Memory B cell (primary cell): ENCODE measurements at regions not wholly inside any gene's neighbourhood (a gene's known extent, or its start where the extent isn't known, plus 50 kb on each side); places are given as distances from the start of the nearest gene placed in this dataset.

Experiments
- ATAC-seq: fragments of 150-1000 bp; cut with Tn5 transposase; 2 replicates; pipeline ENCODE4 v1.10.0; 2021; ENCODE audit warnings: low read depth, mild to moderate bottlenecking, moderate library complexity
- DNase-seq, 2 donors: peaks; one replicate each; pipeline ENCODE4 v3.0.0; 2022; ENCODE audit warnings: low spot score in 2 of 2
- H3K27ac Mint-ChIP-seq: one replicate; pipeline ENCODE4 v1.8.0; 2022; ENCODE audit warnings: mild to moderate bottlenecking, moderate library complexity, mixed read lengths
- H3K27me3 Mint-ChIP-seq: one replicate; pipeline ENCODE4 v1.8.0; 2022; ENCODE audit warnings: mixed read lengths
- H3K36me3 Mint-ChIP-seq: one replicate; pipeline ENCODE4 v1.8.0; 2022; ENCODE audit warnings: mild to moderate bottlenecking, mixed read lengths
- H3K4me1 Mint-ChIP-seq: one replicate; pipeline ENCODE4 v1.8.0; 2022; ENCODE audit warnings: mixed read lengths
- H3K4me3 Mint-ChIP-seq: one replicate; pipeline ENCODE4 v1.8.0; 2022; ENCODE audit warnings: mild to moderate bottlenecking, moderate library complexity, mixed read lengths
- H3K9me3 Mint-ChIP-seq: one replicate; pipeline ENCODE4 v1.8.0; 2022; ENCODE audit warnings: mixed read lengths

DNA sequence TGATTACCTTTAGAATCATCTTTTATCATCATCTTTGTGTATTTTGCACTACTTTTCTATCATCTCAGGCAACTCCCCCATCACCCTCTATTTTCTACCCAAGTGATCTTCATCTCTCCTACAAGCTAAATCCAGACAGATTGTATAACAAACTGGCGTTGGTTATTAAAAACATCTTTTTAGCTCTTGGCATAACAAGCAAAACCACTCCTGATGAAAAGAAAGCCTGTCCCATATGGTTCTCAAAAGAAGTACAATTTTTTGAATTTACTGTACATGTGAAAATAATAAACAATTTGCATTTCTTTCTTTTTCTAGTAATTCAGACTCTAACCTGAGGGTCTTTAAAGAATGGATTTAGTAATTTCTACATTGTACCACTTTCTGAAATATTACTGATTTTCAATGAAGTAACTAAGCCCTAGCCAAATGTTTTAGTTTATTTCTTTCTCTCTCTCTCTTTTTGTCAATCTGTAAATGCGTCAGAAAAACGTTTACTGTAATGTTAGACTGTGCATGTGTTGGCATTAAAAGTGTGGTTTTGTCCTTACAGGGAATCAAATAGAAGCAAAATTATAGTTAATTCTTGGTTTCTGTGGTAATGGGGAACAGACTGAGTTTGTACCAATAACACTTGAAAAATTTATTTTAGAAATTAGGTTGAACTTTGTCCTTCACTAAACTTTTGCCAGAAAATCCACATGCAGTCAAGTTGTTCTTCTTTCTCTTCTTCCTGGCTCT lies 52.5 kb upstream of the RPS23 start:
- no peaks in the 10 kb centered on the region for H3K9me3 Mint-ChIP-seq
- H3K27ac Mint-ChIP-seq = no peak overlapping the region
- H3K4me1 Mint-ChIP-seq = no peaks in the 10 kb centered on the region
- ATAC-seq (no peak), DNase-seq (no peak)
- H3K36me3 Mint-ChIP-seq = no peaks in the 10 kb centered on the region
- no peak overlapping the region for H3K4me3 Mint-ChIP-seq
- peaks cover 2% of the 10 kb centered on the region for H3K27me3 Mint-ChIP-seq

DNA sequence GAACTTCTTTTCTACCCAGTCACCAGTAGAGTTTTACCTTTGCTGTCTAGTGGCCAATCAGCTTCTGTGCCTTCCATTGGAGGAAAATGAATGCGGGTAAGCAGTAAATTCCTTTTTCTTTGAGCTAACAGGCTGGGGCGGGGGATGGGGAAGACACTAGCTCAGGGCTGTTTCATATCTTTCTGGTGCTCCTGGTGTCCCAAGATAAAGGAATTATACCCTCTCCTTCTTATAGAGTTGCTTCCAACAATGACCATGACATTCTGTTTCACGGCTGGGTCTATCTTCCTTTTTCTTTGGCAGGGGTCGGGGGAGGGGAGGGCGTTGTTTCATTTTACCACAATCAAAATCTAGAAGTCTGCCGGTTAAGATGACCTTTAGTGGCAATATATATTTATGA lies 51.2 kb upstream of the RPS23 start:
- no peak overlapping the region for H3K4me3 Mint-ChIP-seq

More for the DNA sequence above, 51.2 kb upstream of the RPS23 start:
- DNase-seq (no peak), ATAC-seq (no peak)
- no peaks in the 10 kb centered on the region for H3K9me3 Mint-ChIP-seq
- no peaks in the 10 kb centered on the region for H3K4me1 Mint-ChIP-seq
- no peak overlapping the region for H3K27ac Mint-ChIP-seq
- H3K36me3 Mint-ChIP-seq = no peaks in the 10 kb centered on the region
- H3K27me3 Mint-ChIP-seq = peaks cover 2% of the 10 kb centered on the region
